ENCODE measurements at regions not wholly inside any gene's neighbourhood (a gene's known extent, or its start where the extent isn't known, plus 50 kb on each side); places are given as distances from the start of the nearest gene placed in this dataset.

DNA sequence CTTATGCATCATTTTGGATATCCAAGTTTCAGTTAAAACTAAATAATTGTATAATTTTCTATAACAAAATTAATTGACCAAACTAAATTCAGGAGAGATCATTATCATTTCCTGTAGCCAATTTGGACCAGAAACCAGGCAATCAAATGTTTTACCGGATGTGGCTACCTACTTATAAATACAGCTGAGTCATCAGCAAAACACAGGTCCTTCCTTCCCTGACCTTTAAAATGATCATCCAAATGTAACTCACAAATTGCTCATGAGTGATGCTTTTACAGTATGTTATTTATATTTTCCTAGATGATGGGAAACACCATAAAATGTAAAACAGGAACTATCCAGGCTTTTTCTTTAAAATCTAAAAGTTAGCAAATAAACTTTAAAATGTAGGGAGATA is 133.7 kb downstream of the CBLN2 start:
- no peaks in the 10 kb centered on the region for H3K27me3 ChIP-seq (ENCODE audit: insufficient read depth, low read length)
- no peak overlapping the region for H3K4me3 ChIP-seq (ENCODE audit: low read length)
- H3K9me3 ChIP-seq (ENCODE audit: low read length): no peaks in the 10 kb centered on the region
- no peaks in the 10 kb centered on the region for H3K4me1 ChIP-seq (ENCODE audit: insufficient read depth, low read length)
- H3K36me3 ChIP-seq (ENCODE audit: insufficient read depth, low read length): no peaks in the 10 kb centered on the region
- H2AFZ ChIP-seq (ENCODE audit: low read depth, low read length): no peak overlapping the region

DNA sequence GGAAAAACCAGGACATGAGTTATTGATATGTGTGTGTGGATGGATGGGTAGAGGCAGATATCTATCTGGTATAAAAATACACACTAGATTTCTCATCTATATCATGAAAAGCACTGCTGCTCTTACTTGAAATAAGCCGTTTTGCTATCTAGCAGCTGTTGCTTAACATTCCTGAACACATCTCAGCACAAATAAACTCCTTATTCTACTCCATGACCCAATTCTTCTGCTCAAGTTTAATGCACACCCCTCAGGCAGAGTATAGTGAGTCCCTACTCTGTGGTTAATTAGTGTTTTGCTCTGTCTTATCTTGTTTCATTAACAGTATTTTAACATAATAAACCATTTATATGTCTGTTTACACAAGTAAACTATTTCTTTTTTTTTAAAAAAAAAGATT is 134.2 kb downstream of the CBLN2 start:
- Histone ChIP-seq H3K4me3 (ENCODE audit: low read length) (no peak overlapping the region), H3K4me1 (ENCODE audit: insufficient read depth, low read length) (no peaks in the 10 kb centered on the region), H3K36me3 (ENCODE audit: insufficient read depth, low read length) (no peaks in the 10 kb centered on the region), H3K9me3 (ENCODE audit: low read length) (no peaks in the 10 kb centered on the region), H2AFZ (ENCODE audit: low read depth, low read length) (no peak overlapping the region), H3K27me3 (ENCODE audit: insufficient read depth, low read length) (no peaks in the 10 kb centered on the region)

- H3K9me3 ChIP-seq (ENCODE audit: low read length): no peaks in the 10 kb centered on the region
- no peaks in the 10 kb centered on the region for H3K36me3 ChIP-seq (ENCODE audit: insufficient read depth, low read length)
- H3K4me1 ChIP-seq (ENCODE audit: insufficient read depth, low read length): no peaks in the 10 kb centered on the region
- no peak overlapping the region for H2AFZ ChIP-seq (ENCODE audit: low read depth, low read length)
- H3K27me3 ChIP-seq (ENCODE audit: insufficient read depth, low read length): no peaks in the 10 kb centered on the region
- H3K4me3 ChIP-seq (ENCODE audit: low read length): no peak overlapping the region
Measured at GRCh38 chr18:72407048-72407447, 137.1 kb downstream of the CBLN2 start.

GRCh38 chr18:72391951-72392350 is 152.2 kb downstream of the CBLN2 start:
- Histone ChIP-seq H3K27me3 (ENCODE audit: insufficient read depth, low read length) (no peaks in the 10 kb centered on the region), H3K4me3 (ENCODE audit: low read length) (no peak overlapping the region), H2AFZ (ENCODE audit: low read depth, low read length) (no peak overlapping the region), H3K4me1 (ENCODE audit: insufficient read depth, low read length) (no peaks in the 10 kb centered on the region), H3K9me3 (ENCODE audit: low read length) (no peaks in the 10 kb centered on the region), H3K36me3 (ENCODE audit: insufficient read depth, low read length) (no peaks in the 10 kb centered on the region)

DNA sequence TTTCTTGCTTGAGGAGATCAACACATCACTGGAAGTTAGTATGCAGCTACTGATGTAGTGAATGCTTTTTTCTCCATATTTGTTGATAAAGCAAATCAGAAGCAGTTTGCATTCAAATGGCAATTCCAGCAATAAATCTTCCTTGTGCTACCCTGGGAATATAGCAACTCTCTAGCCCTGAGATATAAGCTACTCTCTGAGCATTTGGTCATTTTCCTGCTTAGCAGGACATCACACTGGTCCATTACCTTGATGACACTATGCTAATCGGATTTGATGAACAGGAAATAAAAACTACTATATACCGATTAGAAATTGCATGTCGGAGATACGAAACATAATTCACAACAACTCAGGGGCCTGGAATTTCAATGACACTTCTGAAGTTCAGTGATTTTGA is 152.7 kb downstream of the CBLN2 start:
- Histone ChIP-seq H3K36me3 (ENCODE audit: insufficient read depth, low read length) (no peaks in the 10 kb centered on the region), H3K4me3 (ENCODE audit: low read length) (no peak overlapping the region), H3K4me1 (ENCODE audit: insufficient read depth, low read length) (no peaks in the 10 kb centered on the region), H3K27me3 (ENCODE audit: insufficient read depth, low read length) (no peaks in the 10 kb centered on the region), H2AFZ (ENCODE audit: low read depth, low read length) (no peak overlapping the region), H3K9me3 (ENCODE audit: low read length) (no peaks in the 10 kb centered on the region)

DNA sequence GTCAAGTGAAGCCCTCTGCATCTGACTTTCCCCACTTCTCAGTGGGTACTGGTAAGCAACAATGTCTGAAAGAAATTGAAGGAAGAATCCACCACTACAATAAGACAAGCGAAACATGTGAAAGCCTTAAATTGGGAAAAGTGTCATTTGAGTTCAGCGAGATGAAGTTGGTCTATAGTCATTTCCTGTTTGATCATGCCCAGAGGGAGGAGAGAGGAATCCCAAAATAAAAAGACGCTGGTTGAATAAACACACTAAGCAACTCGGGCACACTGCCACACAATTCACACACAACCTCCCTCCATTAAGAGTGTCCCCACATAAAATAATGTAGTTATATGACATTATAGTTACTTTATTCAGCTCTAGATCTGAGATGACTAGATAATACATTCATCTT is 166.1 kb downstream of the CBLN2 start:
- Histone ChIP-seq H2AFZ (ENCODE audit: low read depth, low read length) (no peak overlapping the region), H3K4me3 (ENCODE audit: low read length) (no peak overlapping the region), H3K9me3 (ENCODE audit: low read length) (no peaks in the 10 kb centered on the region), H3K36me3 (ENCODE audit: insufficient read depth, low read length) (no peaks in the 10 kb centered on the region), H3K4me1 (ENCODE audit: insufficient read depth, low read length) (no peaks in the 10 kb centered on the region), H3K27me3 (ENCODE audit: insufficient read depth, low read length) (no peaks in the 10 kb centered on the region)

- H2AFZ ChIP-seq (ENCODE audit: low read depth, low read length): no peak overlapping the region
- H3K27me3 ChIP-seq (ENCODE audit: insufficient read depth, low read length): no peaks in the 10 kb centered on the region
- H3K4me1 ChIP-seq (ENCODE audit: insufficient read depth, low read length): no peaks in the 10 kb centered on the region
- no peak overlapping the region for H3K4me3 ChIP-seq (ENCODE audit: low read length)
- no peaks in the 10 kb centered on the region for H3K36me3 ChIP-seq (ENCODE audit: insufficient read depth, low read length)
- no peaks in the 10 kb centered on the region for H3K9me3 ChIP-seq (ENCODE audit: low read length)
Measured at GRCh38 chr18:72376256-72376655, 167.9 kb downstream of the CBLN2 start.

GRCh38 chr18:72375618-72376017 is 168.5 kb downstream of the CBLN2 start:
- Histone ChIP-seq H3K27me3 (ENCODE audit: insufficient read depth, low read length) (no peaks in the 10 kb centered on the region), H3K4me3 (ENCODE audit: low read length) (no peak overlapping the region), H3K4me1 (ENCODE audit: insufficient read depth, low read length) (no peaks in the 10 kb centered on the region), H2AFZ (ENCODE audit: low read depth, low read length) (no peak overlapping the region), H3K9me3 (ENCODE audit: low read length) (no peaks in the 10 kb centered on the region), H3K36me3 (ENCODE audit: insufficient read depth, low read length) (no peaks in the 10 kb centered on the region)

GRCh38 chr18:72372076-72372475 is 172.1 kb downstream of the CBLN2 start:
- H2AFZ ChIP-seq (ENCODE audit: low read depth, low read length): no peak overlapping the region
- no peaks in the 10 kb centered on the region for H3K27me3 ChIP-seq (ENCODE audit: insufficient read depth, low read length)
- H3K4me1 ChIP-seq (ENCODE audit: insufficient read depth, low read length): no peaks in the 10 kb centered on the region
- H3K9me3 ChIP-seq (ENCODE audit: low read length): no peaks in the 10 kb centered on the region
- no peak overlapping the region for H3K4me3 ChIP-seq (ENCODE audit: low read length)
- no peaks in the 10 kb centered on the region for H3K36me3 ChIP-seq (ENCODE audit: insufficient read depth, low read length)

GRCh38 chr18:72368308-72368707 is 175.8 kb downstream of the CBLN2 start:
- Histone ChIP-seq H2AFZ (ENCODE audit: low read depth, low read length) (no peak overlapping the region), H3K27me3 (ENCODE audit: insufficient read depth, low read length) (no peaks in the 10 kb centered on the region), H3K9me3 (ENCODE audit: low read length) (no peaks in the 10 kb centered on the region), H3K4me3 (ENCODE audit: low read length) (no peak overlapping the region), H3K4me1 (ENCODE audit: insufficient read depth, low read length) (no peaks in the 10 kb centered on the region), H3K36me3 (ENCODE audit: insufficient read depth, low read length) (no peaks in the 10 kb centered on the region)

DNA sequence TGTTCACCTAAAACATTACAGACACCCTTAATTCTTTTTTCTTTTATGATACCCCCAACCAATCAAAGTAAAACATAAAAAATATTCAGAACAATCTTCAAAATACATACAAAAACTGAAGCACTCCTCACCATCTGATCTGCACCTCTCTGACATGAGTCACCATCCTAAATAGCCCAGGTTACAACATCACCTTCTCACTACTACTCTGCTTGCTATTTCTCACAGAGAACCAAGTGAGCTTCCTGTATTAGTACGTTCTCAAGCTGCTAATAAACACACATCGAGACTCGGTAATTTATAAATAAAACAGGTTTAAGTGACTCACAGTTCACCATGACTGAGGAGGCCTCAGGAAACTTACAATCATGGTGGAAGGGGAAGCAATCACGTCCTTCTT is 183.5 kb downstream of the CBLN2 start:
- no peak overlapping the region for H2AFZ ChIP-seq (ENCODE audit: low read depth, low read length)
- no peaks in the 10 kb centered on the region for H3K36me3 ChIP-seq (ENCODE audit: insufficient read depth, low read length)
- H3K4me1 ChIP-seq (ENCODE audit: insufficient read depth, low read length): no peaks in the 10 kb centered on the region
- no peaks in the 10 kb centered on the region for H3K9me3 ChIP-seq (ENCODE audit: low read length)
- no peak overlapping the region for H3K4me3 ChIP-seq (ENCODE audit: low read length)
- H3K27me3 ChIP-seq (ENCODE audit: insufficient read depth, low read length): no peaks in the 10 kb centered on the region

- Histone ChIP-seq H3K9me3 (ENCODE audit: low read length) (no peaks in the 10 kb centered on the region), H3K27me3 (ENCODE audit: insufficient read depth, low read length) (no peaks in the 10 kb centered on the region), H3K36me3 (ENCODE audit: insufficient read depth, low read length) (no peaks in the 10 kb centered on the region), H3K4me3 (ENCODE audit: low read length) (no peak overlapping the region), H2AFZ (ENCODE audit: low read depth, low read length) (no peak overlapping the region), H3K4me1 (ENCODE audit: insufficient read depth, low read length) (no peaks in the 10 kb centered on the region)
Measured at GRCh38 chr18:72342933-72343332, 201.2 kb downstream of the CBLN2 start.

DNA sequence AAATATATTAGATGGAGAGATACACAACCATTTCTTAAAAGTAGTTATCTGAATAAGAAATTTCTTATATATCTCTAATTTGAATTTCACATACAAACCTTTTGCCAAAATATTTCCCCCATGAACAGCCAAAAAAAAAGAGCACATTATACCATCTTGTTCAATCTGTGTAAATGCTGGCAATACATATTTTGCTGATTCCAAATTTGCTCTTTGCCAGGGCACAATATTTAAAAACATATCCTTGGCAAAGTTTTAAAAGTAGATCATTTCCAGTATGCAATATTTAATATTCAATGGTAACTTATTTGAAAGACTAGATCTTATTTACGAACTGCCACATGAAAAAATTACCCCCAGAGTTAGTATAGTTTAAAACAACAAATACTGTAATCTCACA is 204.2 kb downstream of the CBLN2 start:
- no peak overlapping the region for H2AFZ ChIP-seq (ENCODE audit: low read depth, low read length)
- H3K36me3 ChIP-seq (ENCODE audit: insufficient read depth, low read length): no peaks in the 10 kb centered on the region
- H3K4me3 ChIP-seq (ENCODE audit: low read length): no peak overlapping the region
- H3K9me3 ChIP-seq (ENCODE audit: low read length): no peaks in the 10 kb centered on the region
- no peaks in the 10 kb centered on the region for H3K27me3 ChIP-seq (ENCODE audit: insufficient read depth, low read length)
- H3K4me1 ChIP-seq (ENCODE audit: insufficient read depth, low read length): no peaks in the 10 kb centered on the region

DNA sequence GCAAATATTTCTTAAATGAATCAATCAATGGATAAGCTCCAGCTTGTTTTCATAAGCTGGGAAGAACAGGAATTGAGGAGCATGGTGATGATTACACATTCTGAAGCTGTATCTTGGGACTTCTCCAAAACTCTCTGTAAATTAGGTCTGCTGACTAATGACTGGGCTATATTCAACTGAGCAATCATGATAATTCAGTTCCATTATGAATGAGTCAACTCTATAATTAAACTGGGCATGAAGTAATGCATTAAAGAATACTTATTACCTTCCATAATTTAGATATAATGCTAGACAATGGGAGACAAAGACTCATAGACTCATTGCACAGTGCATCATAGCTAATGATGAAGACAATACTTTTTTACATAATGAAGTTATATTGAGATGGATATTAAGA is 207.4 kb downstream of the CBLN2 start:
- H3K9me3 ChIP-seq (ENCODE audit: low read length): no peaks in the 10 kb centered on the region
- H3K4me1 ChIP-seq (ENCODE audit: insufficient read depth, low read length): no peaks in the 10 kb centered on the region
- no peaks in the 10 kb centered on the region for H3K36me3 ChIP-seq (ENCODE audit: insufficient read depth, low read length)
- no peak overlapping the region for H2AFZ ChIP-seq (ENCODE audit: low read depth, low read length)
- H3K27me3 ChIP-seq (ENCODE audit: insufficient read depth, low read length): no peaks in the 10 kb centered on the region
- no peak overlapping the region for H3K4me3 ChIP-seq (ENCODE audit: low read length)

Measured in neuron (in vitro differentiated cells).